B cell (primary cell): ENCODE measurements at regions not wholly inside any gene's neighbourhood (a gene's known extent, or its start where the extent isn't known, plus 50 kb on each side); places are given as distances from the start of the nearest gene placed in this dataset.

Experiments used
- ATAC-seq: fragments of 200-7000 bp; cut with Tn5 transposase; one replicate; pipeline ENCODE4 v1.10.0; 2021; ENCODE audit warnings: low read depth, mild to moderate bottlenecking, moderate number of reproducible peaks, moderate library complexity
- CTCF ChIA-PET: fragments of 350-600 bp; sonication (Branson Sonifier 250); formaldehyde crosslinking; loops from one replicate; lab custom pipeline; 2021; ENCODE audit warnings: antibody characterized with exemption, inconsistent platforms; lab: Charles Lee
- POLR2A ChIA-PET: fragments of 350-600 bp; sonication (Branson Sonifier 250); formaldehyde crosslinking; loops from one replicate; lab custom pipeline; 2021; ENCODE audit warnings: antibody characterized with exemption; lab: Charles Lee
- DNase-seq: peaks from one replicate; pipeline ENCODE4 v3.0.0; 2013
- H2AFZ ChIP-seq: 2 replicates; pipeline ENCODE4 v1.6.1; 2012; ENCODE audit warnings: mild to moderate bottlenecking, low read depth, low read length; ENCODE audit not compliant: insufficient read depth, poor library complexity, severe bottlenecking
- H3K27ac ChIP-seq, 2 donors: 1 replicate in 1 of 2; 2 replicates in 1 of 2; pipeline ENCODE4 v1.5.1; 2012 to 2013; ENCODE audit warnings: low read length in 2 of 2, mild to moderate bottlenecking in 2 of 2, moderate library complexity in 1 of 2
- H3K27me3 ChIP-seq, 4 experiments: fragments of 200-600 bp in 1 of 4; sonication (generic) in 1 of 4; replicated peaks in 1 of 4; 1 replicate in 2 of 4; 2 replicates in 2 of 4; pipeline versions ENCODE4 v1.6.1 to v1.7.0; 2013 to 2016; ENCODE audit warnings: low read length in 3 of 4, mild to moderate bottlenecking in 2 of 4, mixed read lengths in 1 of 4, moderate library complexity in 1 of 4; ENCODE audit not compliant: insufficient read depth in 4 of 4, control insufficient read depth in 3 of 4; ENCODE audit errors: control extremely low read depth in 1 of 4
- H3K36me3 ChIP-seq, 2 experiments: replicated peaks in 1 of 2; 1 replicate in 1 of 2; 2 replicates in 1 of 2; pipeline versions ENCODE4 v1.6.1 to v1.7.1; 2013; ENCODE audit warnings: low read length in 1 of 2; ENCODE audit not compliant: insufficient read depth in 2 of 2, control insufficient read depth in 1 of 2; ENCODE audit errors: control extremely low read depth in 1 of 2, extremely low read depth in 1 of 2
- H3K4me1 ChIP-seq, 2 donors: fragments of 200-600 bp in 1 of 2; sonication (generic) in 1 of 2; 1 replicate in 1 of 2; 2 replicates in 1 of 2; pipeline versions ENCODE4 v1.5.1 to v1.6.1; 2013 to 2017; ENCODE audit warnings: low read length in 2 of 2; ENCODE audit not compliant: control insufficient read depth in 2 of 2, insufficient read depth in 2 of 2
- H3K4me2 ChIP-seq: replicated peaks from 2 replicates; pipeline ENCODE3; 2012; ENCODE audit warnings: mild to moderate bottlenecking, low read depth, low read length; ENCODE audit not compliant: poor library complexity, severe bottlenecking
- H3K4me3 ChIP-seq, 5 experiments: fragments of 200-600 bp in 1 of 5; sonication (generic) in 1 of 5; 1 replicate in 3 of 5; 2 replicates in 2 of 5; pipeline versions ENCODE4 v1.5.1 to v1.7.0; 2011 to 2016; ENCODE audit warnings: low read length in 4 of 5, mild to moderate bottlenecking in 4 of 5, low read depth in 2 of 5, control low read depth in 1 of 5, moderate library complexity in 1 of 5; ENCODE audit not compliant: insufficient read depth in 1 of 5; ENCODE audit errors: control extremely low read depth in 1 of 5, extremely low read depth in 1 of 5
- H3K79me2 ChIP-seq: fragments of 200-600 bp; sonication (generic); one replicate; pipeline ENCODE4 v1.6.0; 2016; ENCODE audit warnings: low read length; ENCODE audit not compliant: control insufficient read depth, insufficient read depth
- H3K9ac ChIP-seq: fragments of 200-600 bp; sonication (generic); 2 replicates; pipeline ENCODE4 v1.6.1; 2017; ENCODE audit warnings: mild to moderate bottlenecking, low read length, moderate library complexity
- H3K9me3 ChIP-seq, 3 donors: one replicate each; pipeline versions ENCODE4 v1.6.1 to v1.7.1; 2013; ENCODE audit warnings: low read length in 2 of 3; ENCODE audit not compliant: control insufficient read depth in 2 of 3, insufficient read depth in 1 of 3; ENCODE audit errors: control extremely low read depth in 1 of 3
- H4K20me1 ChIP-seq: 2 replicates; pipeline ENCODE4 v1.6.0; 2012; ENCODE audit warnings: mild to moderate bottlenecking, low read length; ENCODE audit not compliant: insufficient read depth, control insufficient read depth, poor library complexity, severe bottlenecking
- H3K27ac Mint-ChIP-seq: one replicate; pipeline ENCODE4 v1.8.0; 2021; ENCODE audit warnings: mixed read lengths
- H3K27me3 Mint-ChIP-seq: one replicate; pipeline ENCODE4 v1.8.0; 2021; ENCODE audit warnings: mixed read lengths
- H3K4me1 Mint-ChIP-seq: one replicate; pipeline ENCODE4 v1.8.0; 2021; ENCODE audit warnings: mixed read lengths
- H3K4me3 Mint-ChIP-seq: one replicate; pipeline ENCODE4 v1.8.0; 2021; ENCODE audit warnings: mixed read lengths
- H3K9me3 Mint-ChIP-seq: one replicate; pipeline ENCODE4 v1.8.0; 2022; ENCODE audit warnings: mixed read lengths; ENCODE audit not compliant: insufficient read depth
- EZH2 ChIP-seq: IDR thresholded peaks from 2 replicates; pipeline ENCODE4 v1.6.1; 2012; ENCODE audit warnings: borderline replicate concordance, low read depth, mild to moderate bottlenecking, moderate library complexity, low read length; ENCODE audit not compliant: insufficient read depth, poor library complexity, severe bottlenecking
- WGBS: methylation state at CpG from one replicate; pipeline ENCODE4 v1.1.5; 2013; ENCODE audit warnings: missing lambda C conversion rate; ENCODE audit not compliant: insufficient coverage; 5-methylcytosine and 5-hydroxymethylcytosine counted together
- intact Hi-C: fragments of 100-400 bp; cut with micrococcal nuclease; formaldehyde crosslinking; loops from one replicate; pipeline ENCODE4 v1.10.0; 2022
- TF ChIP-seq, protein P1 (sequence below): fragments of 200-600 bp; IDR thresholded peaks from one replicate; pipeline ENCODE4 v1.8.0; 2022; ENCODE audit warnings: antibody characterized with exemption, mild to moderate bottlenecking

DNA sequence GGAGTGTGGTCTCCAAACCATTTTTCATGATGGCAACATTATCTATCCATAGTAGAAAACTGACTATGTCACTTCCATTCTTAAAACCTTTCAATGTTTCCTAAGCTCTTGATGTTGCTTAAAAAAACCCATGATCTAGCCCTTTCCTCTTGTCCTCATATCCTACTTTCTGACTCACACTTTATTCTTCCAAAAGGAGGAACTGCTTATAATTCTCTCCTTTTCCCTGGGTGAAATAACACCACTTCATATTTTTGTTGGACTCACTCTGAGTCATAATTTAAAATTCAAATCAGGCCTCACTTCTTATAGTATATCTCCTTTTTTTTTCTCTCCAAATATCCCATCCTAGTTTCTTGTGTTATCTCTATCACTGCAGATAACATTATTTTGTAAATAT is 513.9 kb downstream of the MAN2A1 start:
- Mint-ChIP-seq H3K27me3 (no peaks in the 10 kb centered on the region), H3K9me3 (peaks cover 6% of the 10 kb centered on the region), H3K4me3 (no peak overlapping the region), H3K4me1 (no peaks in the 10 kb centered on the region), H3K27ac (no peak overlapping the region)
- intact Hi-C loops, result no loop called here
- H3K79me2 ChIP-seq, result no peaks in the 10 kb centered on the region
- H3K4me1 ChIP-seq, result no peaks in the 10 kb centered on the region
- H3K4me3 ChIP-seq, result no peak overlapping the region
- no peaks in the 10 kb centered on the region for H3K27me3 ChIP-seq
- DNase-seq (no peak), ATAC-seq (no peak)
- TF ChIP-seq, protein P1, sequence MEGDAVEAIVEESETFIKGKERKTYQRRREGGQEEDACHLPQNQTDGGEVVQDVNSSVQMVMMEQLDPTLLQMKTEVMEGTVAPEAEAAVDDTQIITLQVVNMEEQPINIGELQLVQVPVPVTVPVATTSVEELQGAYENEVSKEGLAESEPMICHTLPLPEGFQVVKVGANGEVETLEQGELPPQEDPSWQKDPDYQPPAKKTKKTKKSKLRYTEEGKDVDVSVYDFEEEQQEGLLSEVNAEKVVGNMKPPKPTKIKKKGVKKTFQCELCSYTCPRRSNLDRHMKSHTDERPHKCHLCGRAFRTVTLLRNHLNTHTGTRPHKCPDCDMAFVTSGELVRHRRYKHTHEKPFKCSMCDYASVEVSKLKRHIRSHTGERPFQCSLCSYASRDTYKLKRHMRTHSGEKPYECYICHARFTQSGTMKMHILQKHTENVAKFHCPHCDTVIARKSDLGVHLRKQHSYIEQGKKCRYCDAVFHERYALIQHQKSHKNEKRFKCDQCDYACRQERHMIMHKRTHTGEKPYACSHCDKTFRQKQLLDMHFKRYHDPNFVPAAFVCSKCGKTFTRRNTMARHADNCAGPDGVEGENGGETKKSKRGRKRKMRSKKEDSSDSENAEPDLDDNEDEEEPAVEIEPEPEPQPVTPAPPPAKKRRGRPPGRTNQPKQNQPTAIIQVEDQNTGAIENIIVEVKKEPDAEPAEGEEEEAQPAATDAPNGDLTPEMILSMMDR, result no peak
- no peak for TF ChIP-seq EZH2
- H3K9ac ChIP-seq, result no peak overlapping the region
- H3K36me3 ChIP-seq, result no peaks in the 10 kb centered on the region
- no peak overlapping the region for H3K27ac ChIP-seq
- H4K20me1 ChIP-seq, result no peaks in the 10 kb centered on the region
- no peak overlapping the region for H2AFZ ChIP-seq
- ChIA-PET POLR2A (no interaction called here), CTCF (no interaction called here)
- H3K4me2 ChIP-seq, result no peak overlapping the region
- H3K9me3 ChIP-seq, result peaks cover 0 to 1% (median 0%) of the 10 kb centered on the region in 3 donors

DNA sequence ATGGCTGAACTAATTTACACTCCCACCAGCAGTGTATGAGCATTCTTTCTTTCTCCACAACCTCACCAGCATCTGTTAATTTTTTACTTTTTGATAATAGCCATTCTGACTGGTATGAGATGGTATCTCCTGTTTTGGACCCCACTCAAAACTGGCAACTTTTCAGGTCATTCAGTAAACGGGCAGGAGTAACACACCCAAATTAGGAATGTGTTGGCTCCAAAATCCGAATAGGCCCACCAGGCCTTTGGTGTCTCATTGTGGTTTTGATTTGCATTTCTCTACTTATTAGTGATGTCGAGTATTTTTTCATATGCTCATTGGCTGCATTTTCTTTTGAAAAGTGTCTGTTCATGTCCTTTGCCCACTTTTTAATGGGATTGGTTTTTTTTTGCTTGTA is 517.1 kb downstream of the TMEM232 start:
- no peaks in the 10 kb centered on the region for H4K20me1 ChIP-seq
- intact Hi-C loops, result no loop called here
- ChIA-PET POLR2A (no interaction called here), CTCF (no interaction called here)
- no peaks in the 10 kb centered on the region for H3K4me1 ChIP-seq
- ATAC-seq (no peak), DNase-seq (no peak)
- no peak overlapping the region for H3K4me3 ChIP-seq
- no peak overlapping the region for H3K27ac Mint-ChIP-seq
- H3K9me3 Mint-ChIP-seq, result peaks cover 11% of the 10 kb centered on the region
- no peak for TF ChIP-seq EZH2
- TF ChIP-seq, protein P1, result no peak
- no peak overlapping the region for H3K27ac ChIP-seq
- H2AFZ ChIP-seq, result no peak overlapping the region
- 75% methylated on average over 2 of the region's 3 CpGs for WGBS
- no peaks in the 10 kb centered on the region for H3K4me1 Mint-ChIP-seq
- no peaks in the 10 kb centered on the region for H3K27me3 ChIP-seq
- no peak overlapping the region for H3K4me3 Mint-ChIP-seq
- no peaks in the 10 kb centered on the region for H3K9me3 ChIP-seq
- no peak overlapping the region for H3K4me2 ChIP-seq
- no peak overlapping the region for H3K9ac ChIP-seq
- H3K79me2 ChIP-seq, result no peaks in the 10 kb centered on the region
- no peaks in the 10 kb centered on the region for H3K27me3 Mint-ChIP-seq
- no peaks in the 10 kb centered on the region for H3K36me3 ChIP-seq
